Suprapubic skin (tissue), 4 donors: ENCODE measurements at regions not wholly inside any gene's neighbourhood (a gene's known extent, or its start where the extent isn't known, plus 50 kb on each side); places are given as distances from the start of the nearest gene placed in this dataset.

Experiments
- DNase-seq, 2 donors: peaks; one replicate each; pipeline ENCODE4 v3.0.0-alpha.2; 2019; ENCODE audit warnings: low spot score in 2 of 2
- H3K27ac ChIP-seq: fragments of 200-600 bp; sonication (generic); one replicate; pipeline ENCODE4 v1.5.1; 2019
- H3K27me3 ChIP-seq: fragments of 200-600 bp; sonication (generic); one replicate; pipeline ENCODE4 v1.5.1; 2019
- H3K36me3 ChIP-seq: fragments of 200-600 bp; sonication (generic); one replicate; pipeline ENCODE4 v1.5.1; 2019
- H3K4me1 ChIP-seq: fragments of 200-600 bp; sonication (generic); one replicate; pipeline ENCODE4 v1.5.1; 2019
- H3K4me3 ChIP-seq: fragments of 200-600 bp; sonication (generic); one replicate; pipeline ENCODE4 v1.5.1; 2019; ENCODE audit warnings: mild to moderate bottlenecking
- H3K9me3 ChIP-seq: fragments of 200-600 bp; sonication (generic); one replicate; pipeline ENCODE4 v1.5.1; 2019
- EP300 ChIP-seq: sonication (generic); formaldehyde crosslinking; IDR thresholded peaks from one replicate; pipeline ENCODE4 v1.6.1; 2017; ENCODE audit warnings: antibody characterized with exemption
- POLR2A ChIP-seq, 2 donors: fragments of 450-650 bp; IDR thresholded peaks; one replicate each; pipeline ENCODE4 v1.6.1; 2017; ENCODE audit warnings: antibody characterized with exemption in 2 of 2, mild to moderate bottlenecking in 2 of 2, moderate library complexity in 2 of 2
- POLR2AphosphoS5 ChIP-seq, 3 donors: sonication (generic); formaldehyde crosslinking; IDR thresholded peaks; one replicate each; pipeline ENCODE4 v1.6.1; 2017; ENCODE audit warnings: antibody characterized with exemption in 3 of 3
- whole genome bisulfite sequencing: methylation state at CpG from one replicate; pipeline ENCODE4 v1.1.5; 2018; 5-methylcytosine and 5-hydroxymethylcytosine counted together
- TF ChIP-seq, protein P1 (sequence below), 2 donors: fragments of 200-600 bp in 1 of 2; fragments of 450-650 bp in 1 of 2; sonication (generic) in 1 of 2; IDR thresholded peaks; one replicate each; pipeline ENCODE4 v1.5.1; 2016 to 2019; ENCODE audit warnings: antibody characterized with exemption in 2 of 2, mild to moderate bottlenecking in 1 of 2, moderate library complexity in 1 of 2

DNA sequence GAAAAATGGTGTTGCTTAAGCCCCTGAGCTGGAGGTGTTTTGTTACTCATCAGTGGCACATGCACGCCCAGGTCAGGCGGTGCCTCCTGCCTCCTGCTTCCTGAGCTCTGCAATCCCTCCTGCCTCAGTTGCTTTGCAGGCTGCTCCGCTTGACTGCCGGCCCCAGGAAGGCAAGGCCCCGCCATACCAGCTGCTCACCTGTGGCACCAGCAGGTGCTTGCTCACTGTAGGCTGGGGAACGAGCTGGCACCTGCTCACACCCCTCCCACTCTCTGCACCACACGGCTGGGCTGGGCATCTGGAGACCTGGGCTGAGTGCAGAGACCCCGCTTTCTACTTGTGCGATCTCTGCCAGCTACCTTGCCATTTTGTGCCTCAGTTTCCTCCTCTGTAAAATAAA lies 200.2 kb downstream of the RBFOX3 start:
- Histone ChIP-seq H3K36me3 (no peaks in the 10 kb centered on the region), H3K4me1 (peaks cover 3% of the 10 kb centered on the region), H3K9me3 (no peaks in the 10 kb centered on the region), H3K27ac (no peak overlapping the region), H3K27me3 (peaks cover 86% of the 10 kb centered on the region), H3K4me3 (no peak overlapping the region)
- no peak for DNase-seq
- TF ChIP-seq POLR2AphosphoS5 (IDR thresholded peaks at IDR 0.05) (no peak), POLR2A (IDR thresholded peaks at IDR 0.05) (no peak), EP300 (no peak)
- TF ChIP-seq, protein P1, sequence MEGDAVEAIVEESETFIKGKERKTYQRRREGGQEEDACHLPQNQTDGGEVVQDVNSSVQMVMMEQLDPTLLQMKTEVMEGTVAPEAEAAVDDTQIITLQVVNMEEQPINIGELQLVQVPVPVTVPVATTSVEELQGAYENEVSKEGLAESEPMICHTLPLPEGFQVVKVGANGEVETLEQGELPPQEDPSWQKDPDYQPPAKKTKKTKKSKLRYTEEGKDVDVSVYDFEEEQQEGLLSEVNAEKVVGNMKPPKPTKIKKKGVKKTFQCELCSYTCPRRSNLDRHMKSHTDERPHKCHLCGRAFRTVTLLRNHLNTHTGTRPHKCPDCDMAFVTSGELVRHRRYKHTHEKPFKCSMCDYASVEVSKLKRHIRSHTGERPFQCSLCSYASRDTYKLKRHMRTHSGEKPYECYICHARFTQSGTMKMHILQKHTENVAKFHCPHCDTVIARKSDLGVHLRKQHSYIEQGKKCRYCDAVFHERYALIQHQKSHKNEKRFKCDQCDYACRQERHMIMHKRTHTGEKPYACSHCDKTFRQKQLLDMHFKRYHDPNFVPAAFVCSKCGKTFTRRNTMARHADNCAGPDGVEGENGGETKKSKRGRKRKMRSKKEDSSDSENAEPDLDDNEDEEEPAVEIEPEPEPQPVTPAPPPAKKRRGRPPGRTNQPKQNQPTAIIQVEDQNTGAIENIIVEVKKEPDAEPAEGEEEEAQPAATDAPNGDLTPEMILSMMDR (IDR thresholded peaks at IDR 0.05): no peak
- WGBS: 74% methylated on average over 9 of the region's 9 CpGs

DNA sequence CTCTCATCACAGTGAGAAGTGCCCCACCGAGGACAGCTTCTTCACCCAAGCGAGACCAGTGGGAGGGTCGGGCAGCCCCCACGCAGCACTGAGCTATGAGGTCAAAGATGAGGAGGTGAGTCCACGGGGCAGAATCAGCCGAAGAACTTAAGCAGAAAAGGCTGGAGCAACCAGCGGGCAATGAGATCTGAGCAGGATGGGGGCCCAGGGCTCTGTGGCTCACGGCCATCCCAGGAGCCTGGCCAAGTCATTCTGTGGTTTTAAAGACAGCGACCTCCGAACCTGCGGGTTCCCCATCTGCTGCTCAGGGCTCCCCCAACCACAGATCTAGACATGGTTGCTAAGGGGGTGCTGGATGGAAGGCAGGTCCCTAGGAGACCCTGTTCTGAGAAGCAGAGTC lies 202.6 kb downstream of the RBFOX3 start:
- no peak for DNase-seq
- Histone ChIP-seq H3K27ac (no peak overlapping the region), H3K4me3 (no peak overlapping the region), H3K4me1 (no peaks in the 10 kb centered on the region), H3K9me3 (no peaks in the 10 kb centered on the region), H3K27me3 (peaks cover 84% of the 10 kb centered on the region), H3K36me3 (no peaks in the 10 kb centered on the region)
- no peak for TF ChIP-seq EP300
- TF ChIP-seq POLR2A (IDR thresholded peaks at IDR 0.05): no peak
- TF ChIP-seq, protein P1 (IDR thresholded peaks at IDR 0.05): no peak
- no peak for TF ChIP-seq POLR2AphosphoS5 (IDR thresholded peaks at IDR 0.05)
- 54% methylated on average over 8 of the region's 11 CpGs for WGBS

DNA sequence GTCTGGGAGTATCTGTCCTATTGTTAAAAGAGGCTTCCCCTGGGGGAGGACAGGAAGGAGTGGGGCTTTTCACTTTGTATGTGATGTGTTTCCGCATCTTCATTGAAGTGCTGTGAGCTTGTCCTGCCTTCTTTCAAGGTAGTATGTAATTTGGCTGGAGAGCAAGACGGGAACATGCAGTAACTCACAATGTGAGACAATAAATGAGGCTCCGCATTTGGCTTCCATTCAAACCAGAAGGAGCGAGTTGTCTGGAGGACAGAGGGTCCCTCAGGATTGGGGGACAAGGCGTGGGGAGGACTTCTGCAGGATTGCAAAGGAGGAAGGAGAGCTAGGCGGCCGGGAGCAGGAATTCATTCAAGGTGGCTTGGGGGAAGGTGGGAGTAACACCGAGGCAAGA lies 203.5 kb downstream of the RBFOX3 start:
- no peaks in the 10 kb centered on the region for H3K9me3 ChIP-seq
- H3K27ac ChIP-seq: no peak overlapping the region
- peaks cover 87% of the 10 kb centered on the region for H3K27me3 ChIP-seq
- TF ChIP-seq, protein P1 (IDR thresholded peaks at IDR 0.05): no peak
- TF ChIP-seq EP300 (no peak), POLR2A (IDR thresholded peaks at IDR 0.05) (no peak), POLR2AphosphoS5 (IDR thresholded peaks at IDR 0.05) (no peak)
- H3K4me1 ChIP-seq: no peaks in the 10 kb centered on the region
- H3K36me3 ChIP-seq: no peaks in the 10 kb centered on the region
- 28% methylated on average over 8 of the region's 8 CpGs for WGBS
- no peak overlapping the region for H3K4me3 ChIP-seq
- DNase-seq: no peak

DNA sequence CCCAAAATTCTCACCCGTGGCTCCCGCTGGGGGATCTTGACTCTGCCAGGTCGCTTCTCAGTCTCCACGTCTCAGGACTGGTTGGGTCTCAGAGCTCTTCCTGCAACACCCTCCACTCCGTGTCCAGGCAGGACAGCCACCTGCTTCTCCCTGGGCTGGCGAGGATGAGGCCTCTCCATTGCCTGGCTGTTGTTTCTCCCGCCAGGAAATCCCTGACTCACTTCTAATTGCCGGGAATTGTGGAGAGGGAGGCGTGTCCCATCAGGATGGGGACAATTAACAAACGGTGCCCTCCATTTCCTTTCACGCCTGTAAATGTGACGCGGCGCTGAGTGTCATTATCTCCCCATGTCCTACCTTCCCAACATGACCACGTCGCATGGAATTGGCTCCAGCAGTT lies 204.5 kb downstream of the RBFOX3 start:
- 32% methylated on average over 15 of the region's 16 CpGs for WGBS
- Histone ChIP-seq H3K9me3 (no peaks in the 10 kb centered on the region), H3K4me1 (peaks cover 1% of the 10 kb centered on the region), H3K36me3 (no peaks in the 10 kb centered on the region), H3K27ac (no peak overlapping the region), H3K27me3 (peaks cover 91% of the 10 kb centered on the region), H3K4me3 (no peak overlapping the region)
- no peak for DNase-seq
- no peak for TF ChIP-seq POLR2A (IDR thresholded peaks at IDR 0.05)
- TF ChIP-seq, protein P1 (IDR thresholded peaks at IDR 0.05): no peak
- TF ChIP-seq EP300: no peak
- no peak for TF ChIP-seq POLR2AphosphoS5 (IDR thresholded peaks at IDR 0.05)

DNA sequence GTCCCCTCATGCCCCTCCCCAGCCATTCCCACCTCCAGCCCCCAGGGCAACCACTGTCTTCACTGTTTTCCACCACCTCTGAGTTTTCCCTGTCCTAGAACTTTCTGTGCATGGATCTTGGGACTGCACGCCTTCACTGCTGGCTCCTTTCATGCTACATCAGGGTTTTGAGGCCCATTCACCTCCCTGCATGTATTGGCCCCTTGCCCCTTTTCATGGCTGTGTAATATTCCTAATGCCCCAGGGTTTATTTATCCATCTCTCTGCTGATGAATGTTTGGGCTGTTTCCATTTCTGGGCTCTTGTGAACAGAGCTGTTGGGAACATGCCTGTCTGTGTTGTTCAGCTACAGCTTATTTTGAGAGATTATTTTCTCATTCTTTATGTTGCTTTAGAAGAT lies 205.0 kb downstream of the RBFOX3 start:
- no peak for DNase-seq

More for the DNA sequence above, 205.0 kb downstream of the RBFOX3 start:
- Histone ChIP-seq H3K4me3 (no peak overlapping the region), H3K9me3 (no peaks in the 10 kb centered on the region), H3K36me3 (no peaks in the 10 kb centered on the region), H3K4me1 (peaks cover 6% of the 10 kb centered on the region), H3K27ac (no peak overlapping the region), H3K27me3 (peaks cover 88% of the 10 kb centered on the region)
- TF ChIP-seq POLR2AphosphoS5 (IDR thresholded peaks at IDR 0.05): no peak
- TF ChIP-seq, protein P1 (IDR thresholded peaks at IDR 0.05): no peak
- no peak for TF ChIP-seq EP300
- no peak for TF ChIP-seq POLR2A (IDR thresholded peaks at IDR 0.05)
- 84% methylated on average over 1 of the region's 1 CpG for WGBS
